ENCODE measurements at regions not wholly inside any gene's neighbourhood (a gene's known extent, or its start where the extent isn't known, plus 50 kb on each side); places are given as distances from the start of the nearest gene placed in this dataset.

- TF ChIP-seq, protein P1, sequence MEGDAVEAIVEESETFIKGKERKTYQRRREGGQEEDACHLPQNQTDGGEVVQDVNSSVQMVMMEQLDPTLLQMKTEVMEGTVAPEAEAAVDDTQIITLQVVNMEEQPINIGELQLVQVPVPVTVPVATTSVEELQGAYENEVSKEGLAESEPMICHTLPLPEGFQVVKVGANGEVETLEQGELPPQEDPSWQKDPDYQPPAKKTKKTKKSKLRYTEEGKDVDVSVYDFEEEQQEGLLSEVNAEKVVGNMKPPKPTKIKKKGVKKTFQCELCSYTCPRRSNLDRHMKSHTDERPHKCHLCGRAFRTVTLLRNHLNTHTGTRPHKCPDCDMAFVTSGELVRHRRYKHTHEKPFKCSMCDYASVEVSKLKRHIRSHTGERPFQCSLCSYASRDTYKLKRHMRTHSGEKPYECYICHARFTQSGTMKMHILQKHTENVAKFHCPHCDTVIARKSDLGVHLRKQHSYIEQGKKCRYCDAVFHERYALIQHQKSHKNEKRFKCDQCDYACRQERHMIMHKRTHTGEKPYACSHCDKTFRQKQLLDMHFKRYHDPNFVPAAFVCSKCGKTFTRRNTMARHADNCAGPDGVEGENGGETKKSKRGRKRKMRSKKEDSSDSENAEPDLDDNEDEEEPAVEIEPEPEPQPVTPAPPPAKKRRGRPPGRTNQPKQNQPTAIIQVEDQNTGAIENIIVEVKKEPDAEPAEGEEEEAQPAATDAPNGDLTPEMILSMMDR (IDR thresholded peaks at IDR 0.05) = no peak
- TF ChIP-seq POLR2A (IDR thresholded peaks at IDR 0.05) = no peak
Observed at GRCh38 chr1:222010306-222010705, 268.4 kb upstream of the DUSP10 start.
